KMS-11 (cell line): ENCODE measurements at regions not wholly inside any gene's neighbourhood (a gene's known extent, or its start where the extent isn't known, plus 50 kb on each side); places are given as distances from the start of the nearest gene placed in this dataset.

Experiments
- H2AFZ ChIP-seq: fragments of 200-600 bp; sonication (generic); 2 replicates; pipeline ENCODE4 v1.6.1; 2016; ENCODE audit warnings: antibody characterized with exemption, mixed run types, low read depth
- H3K27ac ChIP-seq: fragments of 200-600 bp; sonication (generic); 2 replicates; pipeline ENCODE4 v1.6.1; 2016; ENCODE audit warnings: mild to moderate bottlenecking, mixed run types
- H3K27me3 ChIP-seq: fragments of 200-600 bp; sonication (generic); 2 replicates; pipeline ENCODE4 v1.6.1; 2017; ENCODE audit warnings: mild to moderate bottlenecking, low read depth, mixed run types, moderate library complexity; ENCODE audit not compliant: insufficient read depth
- H3K36me3 ChIP-seq: fragments of 200-600 bp; sonication (generic); 2 replicates; pipeline ENCODE4 v1.6.1; 2017; ENCODE audit warnings: mild to moderate bottlenecking, mixed run types; ENCODE audit not compliant: insufficient read depth
- H3K4me1 ChIP-seq: fragments of 200-600 bp; sonication (generic); 2 replicates; pipeline ENCODE4 v1.6.1; 2016; ENCODE audit warnings: mild to moderate bottlenecking, low read depth, mixed run types; ENCODE audit not compliant: poor library complexity, severe bottlenecking
- H3K4me2 ChIP-seq: fragments of 200-600 bp; sonication (generic); 2 replicates; pipeline ENCODE4 v1.7.0; 2016; ENCODE audit warnings: mild to moderate bottlenecking, mixed run types
- H3K4me3 ChIP-seq: fragments of 200-600 bp; sonication (generic); IDR thresholded peaks from 2 replicates; pipeline ENCODE4 v1.6.1; 2017; ENCODE audit warnings: low read depth, low read length, mixed read lengths; ENCODE audit not compliant: insufficient read depth
- H3K79me2 ChIP-seq: fragments of 200-600 bp; sonication (generic); 2 replicates; pipeline ENCODE4 v1.6.1; 2016; ENCODE audit warnings: low read depth, mixed run types; ENCODE audit not compliant: insufficient read depth
- H3K9ac ChIP-seq: fragments of 200-600 bp; sonication (generic); 2 replicates; pipeline ENCODE4 v1.6.1; 2016; ENCODE audit warnings: mild to moderate bottlenecking, mixed run types
- H4K20me1 ChIP-seq: fragments of 200-600 bp; sonication (generic); 2 replicates; pipeline ENCODE4 v1.6.1; 2016; ENCODE audit warnings: mild to moderate bottlenecking, mixed run types; ENCODE audit not compliant: insufficient read depth
- TF ChIP-seq, protein P1 (sequence below): fragments of 200-600 bp; sonication (generic); conservative IDR thresholded peaks from 2 replicates; pipeline ENCODE4 v1.6.1; 2017; ENCODE audit warnings: low read depth, mild to moderate bottlenecking, antibody characterized with exemption, low read length, moderate library complexity, mixed read lengths

DNA sequence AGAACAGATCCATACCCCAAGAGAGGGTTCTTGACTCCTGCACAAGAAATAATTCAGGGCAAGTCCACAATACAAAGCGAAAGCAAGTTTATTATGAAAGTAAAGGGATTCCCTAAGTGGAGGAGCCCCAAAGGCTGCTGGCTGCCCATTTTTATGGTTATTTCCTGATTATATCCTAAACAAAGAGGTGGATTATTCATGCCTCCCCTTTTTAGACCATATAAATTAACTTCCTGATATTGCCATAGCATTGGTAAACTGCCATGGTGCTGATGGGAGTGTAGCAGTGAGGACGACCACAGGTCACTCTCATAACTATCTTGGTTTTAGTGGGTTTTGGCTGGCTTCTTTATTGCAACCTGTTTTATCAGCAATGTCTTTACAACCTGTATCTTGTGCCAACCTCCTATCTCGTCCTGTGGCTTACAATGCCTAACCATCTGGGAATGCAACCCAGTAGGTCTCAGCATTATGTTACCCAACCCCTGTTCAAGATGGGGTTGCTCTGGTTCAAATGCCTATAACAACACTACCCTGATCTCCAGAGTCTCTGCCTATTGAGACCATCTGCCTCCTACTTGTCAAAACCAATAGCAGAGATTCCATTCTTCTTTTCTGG is 154.4 kb upstream of the GRAMD2B start:
- no peaks in the 10 kb centered on the region for H3K36me3 ChIP-seq
- H3K4me3 ChIP-seq = no peak overlapping the region
- H3K4me1 ChIP-seq = peaks cover 15% of the 10 kb centered on the region
- H3K4me2 ChIP-seq = peak overlapping the region; percentile 19; the same call in 1 of the 2 replicates
- TF ChIP-seq, protein P1, sequence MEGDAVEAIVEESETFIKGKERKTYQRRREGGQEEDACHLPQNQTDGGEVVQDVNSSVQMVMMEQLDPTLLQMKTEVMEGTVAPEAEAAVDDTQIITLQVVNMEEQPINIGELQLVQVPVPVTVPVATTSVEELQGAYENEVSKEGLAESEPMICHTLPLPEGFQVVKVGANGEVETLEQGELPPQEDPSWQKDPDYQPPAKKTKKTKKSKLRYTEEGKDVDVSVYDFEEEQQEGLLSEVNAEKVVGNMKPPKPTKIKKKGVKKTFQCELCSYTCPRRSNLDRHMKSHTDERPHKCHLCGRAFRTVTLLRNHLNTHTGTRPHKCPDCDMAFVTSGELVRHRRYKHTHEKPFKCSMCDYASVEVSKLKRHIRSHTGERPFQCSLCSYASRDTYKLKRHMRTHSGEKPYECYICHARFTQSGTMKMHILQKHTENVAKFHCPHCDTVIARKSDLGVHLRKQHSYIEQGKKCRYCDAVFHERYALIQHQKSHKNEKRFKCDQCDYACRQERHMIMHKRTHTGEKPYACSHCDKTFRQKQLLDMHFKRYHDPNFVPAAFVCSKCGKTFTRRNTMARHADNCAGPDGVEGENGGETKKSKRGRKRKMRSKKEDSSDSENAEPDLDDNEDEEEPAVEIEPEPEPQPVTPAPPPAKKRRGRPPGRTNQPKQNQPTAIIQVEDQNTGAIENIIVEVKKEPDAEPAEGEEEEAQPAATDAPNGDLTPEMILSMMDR = no peak
- H3K27ac ChIP-seq = no peak overlapping the region
- no peak overlapping the region; the same call in 1 of the 2 replicates for H2AFZ ChIP-seq
- H4K20me1 ChIP-seq = no peaks in the 10 kb centered on the region
- no peaks in the 10 kb centered on the region for H3K79me2 ChIP-seq
- H3K27me3 ChIP-seq = no peaks in the 10 kb centered on the region
- H3K9ac ChIP-seq = no peak overlapping the region

DNA sequence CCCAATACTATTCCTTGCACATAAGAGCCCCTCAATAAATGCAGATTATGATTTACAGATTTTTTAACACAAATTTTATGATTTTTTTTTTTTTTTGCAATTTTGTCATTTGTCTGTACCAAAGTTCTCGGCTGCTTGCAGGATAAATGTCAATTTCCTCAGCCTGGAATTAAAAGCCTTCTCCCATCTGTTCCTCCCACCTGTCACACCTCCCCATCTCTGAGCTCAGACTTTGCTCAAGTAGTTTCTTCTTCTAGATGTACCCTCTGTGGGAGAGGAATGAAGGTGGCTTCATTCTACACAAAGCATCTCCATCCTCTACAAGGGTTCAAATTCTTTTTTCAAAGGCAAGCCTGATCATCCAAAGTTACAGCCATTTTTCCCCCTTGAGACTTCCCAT is 153.7 kb upstream of the GRAMD2B start:
- Histone ChIP-seq H3K4me3 (no peak overlapping the region), H3K4me1 (peaks cover 15% of the 10 kb centered on the region), H3K4me2 (no peak overlapping the region), H3K9ac (no peak overlapping the region), H2AFZ (no peak overlapping the region), H3K27me3 (no peaks in the 10 kb centered on the region), H3K79me2 (no peaks in the 10 kb centered on the region), H3K36me3 (no peaks in the 10 kb centered on the region), H3K27ac (no peak overlapping the region), H4K20me1 (no peaks in the 10 kb centered on the region)
- TF ChIP-seq, protein P1 = no peak

DNA sequence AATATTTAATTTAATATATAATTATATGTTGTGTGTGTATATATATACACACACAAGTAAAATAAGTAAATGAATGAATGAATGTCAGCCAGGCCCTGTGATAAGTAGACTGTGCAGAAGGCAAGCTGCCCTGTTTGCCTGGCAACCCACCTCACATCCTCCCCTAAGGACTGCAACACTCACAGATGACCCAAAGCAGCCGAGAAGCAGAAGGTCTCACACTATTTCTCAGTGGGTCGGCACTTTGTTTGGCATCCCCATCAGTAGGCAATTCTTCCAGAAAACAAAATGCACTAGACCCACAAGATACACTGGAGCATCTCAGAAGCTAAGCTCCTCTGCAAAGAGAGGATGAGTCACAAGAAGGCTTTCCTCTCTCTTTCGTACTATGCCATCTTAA is 152.1 kb upstream of the GRAMD2B start:
- Histone ChIP-seq H3K27me3 (no peaks in the 10 kb centered on the region), H3K4me1 (peaks cover 15% of the 10 kb centered on the region), H3K4me3 (no peak overlapping the region), H3K79me2 (no peaks in the 10 kb centered on the region), H3K36me3 (no peaks in the 10 kb centered on the region), H3K4me2 (no peak overlapping the region), H2AFZ (no peak overlapping the region), H3K27ac (no peak overlapping the region), H3K9ac (no peak overlapping the region), H4K20me1 (no peaks in the 10 kb centered on the region)
- TF ChIP-seq, protein P1 = no peak

DNA sequence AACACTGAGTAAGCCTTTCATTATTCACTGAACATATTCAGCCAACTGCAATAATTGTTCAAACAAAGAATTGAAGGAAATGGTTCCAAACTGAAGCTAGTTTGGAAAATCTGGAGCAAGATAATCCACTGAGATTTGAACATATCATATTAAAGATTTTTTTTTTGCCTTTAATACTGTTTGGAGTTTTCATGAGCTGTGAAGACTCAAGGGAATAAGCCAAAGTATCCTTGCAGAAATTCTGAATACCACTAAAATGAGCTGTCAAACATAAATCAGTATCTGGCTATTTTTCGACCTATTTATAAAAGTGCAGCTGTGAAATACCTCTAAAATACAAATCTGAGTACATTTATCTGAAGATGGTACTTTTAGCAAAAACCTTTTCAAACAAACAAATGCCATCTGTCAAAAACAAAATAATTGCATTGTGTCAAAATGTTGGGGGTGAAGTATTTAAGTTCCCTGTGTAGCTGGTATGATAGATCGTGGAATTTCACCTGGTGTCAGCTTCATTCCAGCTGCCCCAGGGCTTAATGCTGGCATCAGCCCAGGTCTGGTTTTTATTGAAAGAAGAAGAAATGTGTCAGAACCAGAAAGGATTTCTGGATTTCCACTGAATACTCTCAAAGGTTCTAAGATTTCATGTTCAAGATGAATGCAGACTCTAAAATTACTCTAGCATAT is 149.0 kb upstream of the GRAMD2B start:
- no peak overlapping the region for H2AFZ ChIP-seq
- no peak overlapping the region for H3K4me2 ChIP-seq
- H4K20me1 ChIP-seq = no peaks in the 10 kb centered on the region
- no peak overlapping the region for H3K9ac ChIP-seq
- no peak overlapping the region for H3K27ac ChIP-seq
- TF ChIP-seq, protein P1 = no peak
- H3K36me3 ChIP-seq = no peaks in the 10 kb centered on the region
- no peak overlapping the region for H3K4me3 ChIP-seq
- H3K79me2 ChIP-seq = no peaks in the 10 kb centered on the region
- no peaks in the 10 kb centered on the region for H3K27me3 ChIP-seq
- H3K4me1 ChIP-seq = peaks cover 7% of the 10 kb centered on the region
